GM12892 (cell line): ENCODE measurements at regions not wholly inside any gene's neighbourhood (a gene's known extent, or its start where the extent isn't known, plus 50 kb on each side); places are given as distances from the start of the nearest gene placed in this dataset.
"Not testable (repeated sequence)": the region's sequence is repeated elsewhere in the genome, so short reads cannot be mapped to it uniquely, and the experiment has no call there.

Experiments
- DNase-seq: peaks from one replicate; pipeline ENCODE4 v3.0.0; 2011; ENCODE audit not compliant: insufficient read length
- FAIRE-seq: peaks from 2 replicates; lab custom pipeline; 2011; peaks lifted over from hg19 to GRCh38; lab: Jason Lieb, UNC
- POLR2A ChIP-seq: IDR thresholded peaks from 2 replicates; pipeline ENCODE4 v1.6.1; 2011; ENCODE audit warnings: low read depth, low read length, control low read depth
- POLR2AphosphoS5 ChIP-seq: IDR thresholded peaks from 2 replicates; pipeline ENCODE4 v1.6.1; 2011; ENCODE audit warnings: low read depth, low read length, control low read depth
- TAF1 ChIP-seq: IDR thresholded peaks from 2 replicates; pipeline ENCODE4 v1.6.1; 2011; ENCODE audit warnings: low read depth, mild to moderate bottlenecking, control low read depth, low read length, borderline replicate concordance

GRCh38 chr12:107179871-107180270, 86.5 kb upstream of the CRY1 start:
- DNase-seq (no peak), FAIRE-seq (no peak)
- TF ChIP-seq POLR2AphosphoS5 (no peak), POLR2A (no peak), TAF1 (no peak)

GRCh38 chr12:107180272-107180671, 86.9 kb upstream of the CRY1 start:
- FAIRE-seq (no peak), DNase-seq (no peak)
- TF ChIP-seq TAF1: no peak
- no peak for TF ChIP-seq POLR2AphosphoS5
- TF ChIP-seq POLR2A: no peak

- FAIRE-seq (no peak), DNase-seq (no peak)
- TF ChIP-seq POLR2AphosphoS5: no peak
- no peak for TF ChIP-seq POLR2A
- no peak for TF ChIP-seq TAF1
Measured at GRCh38 chr12:107184359-107184930, 91.1 kb upstream of the CRY1 start.

GRCh38 chr12:107196681-107197080, 103.3 kb upstream of the CRY1 start:
- no peak for DNase-seq

GRCh38 chr12:107200394-107200793, 107.0 kb upstream of the CRY1 start:
- TF ChIP-seq POLR2A (no peak), POLR2AphosphoS5 (no peak), TAF1 (no peak)

More at GRCh38 chr12:107196681-107197080, 103.3 kb upstream of the CRY1 start:
- no peak for FAIRE-seq
- TF ChIP-seq TAF1: no peak
- no peak for TF ChIP-seq POLR2AphosphoS5

GRCh38 chr12:107207931-107208525, 114.7 kb upstream of the CRY1 start:
- DNase-seq: no peak
- TF ChIP-seq POLR2A (no peak), POLR2AphosphoS5 (no peak), TAF1 (no peak)
- FAIRE-seq: no peak

More at GRCh38 chr12:107200394-107200793, 107.0 kb upstream of the CRY1 start:
- DNase-seq: no peak
- no peak for FAIRE-seq

- not testable (repeated sequence) for FAIRE-seq
Measured at GRCh38 chr12:107209700-107210099, 116.4 kb upstream of the CRY1 start.

GRCh38 chr12:107214373-107214773, 121.0 kb upstream of the CRY1 start:
- DNase-seq: not testable (repeated sequence)

More at GRCh38 chr12:107209700-107210099, 116.4 kb upstream of the CRY1 start:
- DNase-seq: not testable (repeated sequence)

GRCh38 chr12:107216411-107216810, 123.1 kb upstream of the CRY1 start:
- not testable (repeated sequence) for FAIRE-seq, DNase-seq

More at GRCh38 chr12:107214373-107214773, 121.0 kb upstream of the CRY1 start:
- FAIRE-seq: not testable (repeated sequence)

- DNase-seq (no peak), FAIRE-seq (no peak)
- no peak for TF ChIP-seq TAF1
- no peak for TF ChIP-seq POLR2AphosphoS5
- no peak for TF ChIP-seq POLR2A
Measured at GRCh38 chr12:107219301-107219700, 126.0 kb upstream of the CRY1 start.

GRCh38 chr12:107221913-107222312, 128.6 kb upstream of the CRY1 start:
- TF ChIP-seq TAF1: no peak
- TF ChIP-seq POLR2AphosphoS5: no peak
- TF ChIP-seq POLR2A: no peak
- DNase-seq (no peak), FAIRE-seq (no peak)

- no peak for DNase-seq
- TF ChIP-seq POLR2AphosphoS5 (no peak), POLR2A (no peak), TAF1 (no peak)
Measured at GRCh38 chr12:107223821-107224220, 130.5 kb upstream of the CRY1 start.

GRCh38 chr12:107225635-107226034, 132.3 kb upstream of the CRY1 start:
- DNase-seq (no peak), FAIRE-seq (no peak)
- no peak for TF ChIP-seq POLR2AphosphoS5
- no peak for TF ChIP-seq POLR2A
- TF ChIP-seq TAF1: no peak

More at GRCh38 chr12:107223821-107224220, 130.5 kb upstream of the CRY1 start:
- FAIRE-seq: no peak

- no peak for FAIRE-seq
- TF ChIP-seq POLR2A (no peak), POLR2AphosphoS5 (no peak), TAF1 (no peak)
- no peak for DNase-seq
Measured at GRCh38 chr12:107226126-107226525, 132.8 kb upstream of the CRY1 start.
